T47D (cell line): ENCODE measurements at regions not wholly inside any gene's neighbourhood (a gene's known extent, or its start where the extent isn't known, plus 50 kb on each side); places are given as distances from the start of the nearest gene placed in this dataset.

ENCODE experiments used
- DNase-seq, 2 experiments: peaks; one replicate each; pipeline versions ENCODE4 v3.0.0 to v3.0.0-alpha.2; 2011 to 2012; ENCODE audit warnings: low read depth in 1 of 2, low spot score in 1 of 2
- JUND ChIP-seq: IDR thresholded peaks from 2 replicates; pipeline ENCODE4 v1.6.1; 2012; ENCODE audit warnings: low read depth
- in situ Hi-C: cut with HindIII; loops from 2 replicates; pipeline ENCODE4 v1.10.0; 2016; ENCODE audit warnings: low sequenced_read_pairs, low pct_unique_long_range_greater_than_20kb

DNA sequence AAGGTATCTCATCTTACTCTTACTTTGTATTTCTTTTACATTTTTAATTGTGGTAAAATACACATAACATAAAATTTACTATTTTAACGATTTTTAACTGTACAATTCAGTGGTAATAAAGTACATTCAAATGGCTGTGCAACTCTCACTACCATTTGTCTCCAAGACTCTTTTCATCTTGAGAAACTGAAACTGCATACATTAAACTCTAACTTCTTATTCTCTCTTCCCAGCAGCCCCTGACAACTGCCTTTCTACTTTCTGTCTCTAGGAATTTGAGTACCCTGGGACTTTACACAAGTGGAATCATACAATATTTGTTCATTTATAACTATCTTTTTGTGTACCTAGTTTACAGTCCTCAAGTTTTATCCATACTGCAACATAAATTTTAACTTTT lies 725.8 kb upstream of the KIRREL3 start:
- TF ChIP-seq JUND = no peak
- no peak for DNase-seq
- in situ Hi-C loops = no loop called here

- TF ChIP-seq JUND = no peak
- DNase-seq = no peak
- in situ Hi-C loops = no loop called here
Measured at GRCh38 chr11:127723714-127724113, 723.1 kb upstream of the KIRREL3 start.

- in situ Hi-C loops = no loop called here
- no peak for DNase-seq
- TF ChIP-seq JUND = no peak
Measured at GRCh38 chr11:127713226-127713625, 712.7 kb upstream of the KIRREL3 start.

GRCh38 chr11:127711748-127712147 lies 711.2 kb upstream of the KIRREL3 start:
- in situ Hi-C loops = no loop called here
- no peak for TF ChIP-seq JUND
- no peak for DNase-seq

DNA sequence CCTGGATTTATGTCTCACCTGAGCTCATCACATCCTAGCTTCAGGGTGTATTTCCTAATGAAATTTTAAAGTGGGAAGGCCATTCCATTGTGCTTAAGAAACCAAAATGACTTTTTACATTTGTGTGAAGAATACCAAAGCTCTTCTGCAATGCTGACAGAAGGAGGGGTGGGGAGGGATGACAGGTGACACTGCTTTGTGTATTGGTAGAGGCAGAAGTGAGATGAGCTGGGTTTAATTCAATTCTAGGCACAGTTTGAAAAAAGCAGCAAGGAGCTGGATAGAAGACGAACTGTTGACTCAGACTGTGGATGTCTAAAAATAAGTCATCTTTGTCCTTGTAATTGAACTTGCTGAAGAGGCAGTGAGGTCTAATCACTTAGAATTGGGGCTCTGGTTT lies 710.3 kb upstream of the KIRREL3 start:
- in situ Hi-C loops = no loop called here
- DNase-seq = no peak
- TF ChIP-seq JUND = no peak

GRCh38 chr11:127709960-127710359 lies 709.4 kb upstream of the KIRREL3 start:
- in situ Hi-C loops = no loop called here
- TF ChIP-seq JUND = no peak
- DNase-seq = no peak

GRCh38 chr11:127693686-127694085 lies 693.1 kb upstream of the KIRREL3 start:
- TF ChIP-seq JUND = no peak
- in situ Hi-C loops = no loop called here
- DNase-seq = no peak

DNA sequence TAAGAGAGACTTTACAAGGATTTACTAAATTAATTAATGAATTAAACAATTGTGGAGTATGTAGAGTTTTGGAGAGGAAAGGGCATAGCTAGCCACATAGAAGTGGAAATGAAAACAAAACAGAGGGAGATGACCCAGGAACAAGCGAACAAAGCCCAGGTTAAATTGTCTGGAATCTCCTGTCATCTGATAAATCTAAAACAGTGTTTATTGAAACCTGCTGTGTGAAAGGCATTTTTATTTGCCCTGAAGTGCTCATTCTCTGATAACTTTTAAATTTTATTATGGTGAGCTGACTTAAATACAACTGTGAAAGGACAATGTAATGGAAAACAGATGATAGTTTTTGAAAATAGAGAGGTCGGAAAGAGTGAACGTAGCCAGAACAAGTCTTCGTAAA lies 682.8 kb upstream of the KIRREL3 start:
- DNase-seq = no peak
- in situ Hi-C loops = no loop called here
- no peak for TF ChIP-seq JUND

GRCh38 chr11:127679816-127680545 lies 679.4 kb upstream of the KIRREL3 start:
- no peak for TF ChIP-seq JUND
- in situ Hi-C loops = no loop called here
- DNase-seq = no peak

DNA sequence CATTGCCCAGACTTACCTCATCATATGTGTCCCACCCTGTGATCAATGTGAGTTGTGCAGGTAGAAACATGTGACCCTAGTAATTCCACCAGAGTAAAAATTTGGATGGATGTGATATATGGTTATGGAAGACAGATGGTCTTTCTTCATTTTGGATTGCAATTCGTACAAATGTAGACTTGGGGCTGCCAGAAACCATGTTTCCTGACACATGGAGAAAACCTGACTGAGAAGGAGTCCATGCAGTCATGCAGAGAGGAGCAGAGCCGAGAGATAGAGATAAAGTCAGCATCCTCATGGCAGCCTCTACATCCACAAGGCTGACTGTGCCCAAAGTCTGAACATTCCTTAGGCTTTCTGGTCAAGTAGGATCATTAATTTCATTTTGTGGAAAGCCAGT lies 678.1 kb upstream of the KIRREL3 start:
- no peak for DNase-seq
- in situ Hi-C loops = no loop called here
- no peak for TF ChIP-seq JUND

DNA sequence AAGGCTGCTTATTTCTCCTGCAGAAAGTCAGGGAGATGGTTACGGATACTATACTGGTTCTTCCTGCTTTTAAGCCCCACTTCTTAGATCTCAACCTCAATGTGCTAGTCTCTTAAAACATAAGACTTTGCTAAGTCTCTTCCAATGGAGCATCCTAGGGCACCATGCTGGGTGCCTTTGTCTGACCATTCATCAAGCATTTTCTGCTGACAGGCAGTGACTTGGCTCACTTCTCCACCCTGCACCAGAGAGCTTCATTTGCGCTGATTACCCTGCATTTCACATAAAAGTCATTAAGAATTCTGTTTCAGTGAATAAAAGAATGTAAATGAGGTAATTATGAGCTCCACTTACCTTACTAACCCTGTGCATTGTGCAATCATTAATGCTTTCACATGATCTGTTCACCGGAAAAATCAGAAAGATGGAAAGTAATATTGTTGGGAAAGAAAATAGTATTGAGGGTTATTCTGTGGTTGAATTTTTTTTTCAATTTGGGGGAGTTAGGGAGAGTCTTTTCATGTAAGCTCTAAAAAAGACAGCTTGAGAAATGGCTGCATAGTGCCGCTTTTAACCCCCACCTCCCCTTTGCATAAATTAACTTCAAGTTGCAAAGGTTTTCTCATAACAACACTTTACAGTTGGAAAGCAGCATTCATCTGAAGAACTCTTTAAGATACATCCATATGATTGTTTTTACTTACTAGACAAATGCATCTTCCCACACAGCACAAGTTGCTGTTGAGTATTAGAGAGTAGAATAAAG lies 677.3 kb upstream of the KIRREL3 start:
- in situ Hi-C loops = no loop called here
- no peak for TF ChIP-seq JUND

GRCh38 chr11:127675581-127675980 lies 675.0 kb upstream of the KIRREL3 start:
- TF ChIP-seq JUND = no peak
- in situ Hi-C loops = no loop called here
- no peak for DNase-seq

More for the DNA sequence above, 677.3 kb upstream of the KIRREL3 start:
- no peak for DNase-seq

- no peak for DNase-seq
- TF ChIP-seq JUND = no peak
- in situ Hi-C loops = no loop called here
Measured at GRCh38 chr11:127674754-127675153, 674.2 kb upstream of the KIRREL3 start.
